ENCODE measurements at regions not wholly inside any gene's neighbourhood (a gene's known extent, or its start where the extent isn't known, plus 50 kb on each side); places are given as distances from the start of the nearest gene placed in this dataset.
"Not testable (repeated sequence)": the region's sequence is repeated elsewhere in the genome, so short reads cannot be mapped to it uniquely, and the experiment has no call there.

DNA sequence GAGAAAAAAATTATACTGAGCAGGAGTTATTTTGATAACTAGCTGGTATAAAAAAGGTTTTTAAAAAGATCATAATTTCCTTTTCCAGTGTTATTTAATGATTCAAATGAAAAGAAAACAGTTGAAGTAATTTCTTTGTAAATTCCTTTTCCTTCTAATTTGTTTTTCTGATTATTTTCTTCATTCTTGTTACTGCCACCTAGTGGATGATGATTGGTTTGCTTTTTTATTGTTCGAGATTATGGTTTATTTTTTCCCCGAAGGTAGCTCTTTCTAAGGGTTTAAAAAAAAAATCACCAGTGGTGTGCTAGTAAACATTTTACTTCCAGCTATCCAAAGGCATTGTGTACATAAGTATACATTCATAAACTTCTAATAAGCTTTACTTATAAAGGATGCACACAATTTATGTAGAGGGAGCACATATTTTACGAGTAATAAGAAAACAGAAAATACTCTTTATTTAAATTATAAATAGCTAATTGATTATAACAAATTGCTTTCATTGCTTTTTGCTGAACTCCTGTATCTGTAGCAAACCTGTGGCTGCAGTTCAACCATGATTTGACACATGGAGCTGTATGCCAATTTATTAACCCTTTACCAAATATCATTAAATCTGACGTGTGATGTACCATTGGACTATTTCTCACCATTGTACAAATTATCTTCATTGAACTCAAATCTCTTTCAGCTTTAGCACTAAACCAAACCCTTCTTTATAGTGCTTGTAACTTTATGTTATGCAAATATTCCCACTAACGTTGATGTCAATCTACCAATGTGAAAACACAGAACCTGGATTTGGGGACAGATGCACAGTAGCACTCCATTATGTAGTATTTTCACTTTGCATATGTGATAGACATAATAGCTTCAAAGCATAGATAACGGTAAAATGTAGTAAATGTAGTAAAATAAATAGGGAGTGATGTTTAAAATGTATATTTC lies 97.8 kb upstream of the ANK2 start:
- peak; percentile 42 for DNase-seq

DNA sequence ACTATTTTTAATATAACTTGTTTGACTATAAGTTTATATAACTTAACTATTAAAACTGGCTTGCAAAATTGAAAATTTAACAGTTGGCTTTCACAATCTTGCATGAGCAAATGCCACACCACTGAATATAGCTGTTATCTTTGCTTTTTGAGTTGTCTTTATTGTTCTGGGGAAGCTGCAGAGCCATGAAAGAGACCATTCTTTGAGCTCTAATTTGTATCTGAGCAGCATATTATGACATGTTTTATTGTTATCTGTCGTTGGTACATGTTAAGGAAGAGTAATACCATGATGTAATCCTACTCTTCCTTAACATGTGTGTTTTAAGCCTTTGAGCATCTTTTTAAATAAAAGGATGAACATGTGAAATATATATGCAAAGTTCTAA lies 97.1 kb upstream of the ANK2 start:
- no peak for DNase-seq

DNA sequence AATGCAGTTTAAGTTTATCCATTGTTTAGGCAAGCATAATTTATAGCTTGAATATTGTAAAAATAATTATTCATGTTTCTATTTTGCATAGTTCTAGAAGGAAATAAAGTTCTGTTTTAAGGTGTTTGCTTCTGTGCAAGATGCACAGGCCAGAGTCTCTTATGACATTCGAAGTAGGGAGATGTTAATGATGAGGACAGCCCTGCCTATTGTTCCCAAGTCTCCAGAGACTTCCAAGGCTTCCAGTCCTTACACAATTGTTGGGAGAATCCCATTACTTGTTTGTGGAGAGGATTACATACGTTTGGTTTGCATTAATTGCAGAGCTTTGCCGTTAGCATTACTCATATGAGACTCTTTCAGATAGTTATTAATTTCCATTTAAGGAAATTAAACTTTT lies 96.2 kb upstream of the ANK2 start:
- peak; percentile 82 for DNase-seq

DNA sequence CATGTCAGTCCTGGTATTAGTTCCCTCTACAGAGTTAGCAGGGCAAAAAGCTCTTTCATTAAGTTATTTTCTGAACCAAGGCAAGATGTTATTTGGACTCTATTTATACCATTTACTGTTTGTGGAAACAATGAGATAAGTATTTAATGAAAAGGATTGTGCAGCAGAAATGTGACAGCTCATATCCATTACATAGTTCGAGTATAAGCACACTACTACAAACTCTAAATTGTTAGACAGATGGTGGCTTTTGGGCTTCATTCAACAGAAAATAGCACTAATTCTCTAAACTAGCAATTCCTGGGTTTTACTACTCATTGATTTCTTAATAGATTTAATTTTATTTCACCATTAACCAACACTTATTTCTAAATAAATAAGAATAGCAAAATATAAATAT lies 95.2 kb upstream of the ANK2 start:
- peak; percentile 55 for DNase-seq

DNA sequence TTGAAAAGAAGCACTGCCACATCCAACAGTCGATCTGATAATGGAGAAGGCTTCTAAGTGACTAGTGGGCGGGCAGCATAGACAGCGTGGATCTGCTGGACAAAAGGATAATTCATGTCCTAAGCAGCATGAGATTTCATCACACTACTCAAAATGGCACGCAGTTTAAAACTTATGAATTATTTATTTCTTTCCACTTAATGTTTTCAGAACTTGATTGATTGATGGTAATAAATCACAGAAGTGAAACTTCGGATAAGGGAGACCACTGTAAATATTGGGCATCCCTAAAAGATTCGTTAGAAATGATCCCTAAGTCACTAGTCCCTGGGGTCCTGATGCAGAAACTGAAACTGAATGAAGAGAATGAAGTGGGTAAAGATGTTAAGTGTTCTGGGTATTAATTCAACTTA lies 93.0 kb upstream of the ANK2 start:
- peak; percentile 64 for DNase-seq

DNA sequence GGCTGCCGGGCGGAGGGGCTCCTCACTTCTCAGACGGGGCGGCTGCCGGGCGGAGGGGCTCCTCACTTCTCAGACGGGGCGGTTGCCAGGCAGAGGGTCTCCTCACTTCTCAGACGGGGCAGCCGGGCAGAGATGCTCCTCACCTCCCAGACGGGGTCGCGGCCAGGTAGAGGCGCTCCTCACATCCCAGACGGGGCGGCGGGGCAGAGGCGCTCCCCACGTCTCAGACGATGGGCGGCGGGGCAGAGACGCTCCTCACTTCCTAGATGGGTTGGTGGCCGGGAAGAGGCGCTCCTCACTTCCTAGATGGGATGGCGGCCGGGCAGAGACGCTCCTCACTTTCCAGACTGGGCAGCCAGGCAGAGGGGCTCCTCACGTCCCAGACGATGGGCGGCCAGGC lies 91.7 kb upstream of the ANK2 start:
- DNase-seq = not testable (repeated sequence)

DNA sequence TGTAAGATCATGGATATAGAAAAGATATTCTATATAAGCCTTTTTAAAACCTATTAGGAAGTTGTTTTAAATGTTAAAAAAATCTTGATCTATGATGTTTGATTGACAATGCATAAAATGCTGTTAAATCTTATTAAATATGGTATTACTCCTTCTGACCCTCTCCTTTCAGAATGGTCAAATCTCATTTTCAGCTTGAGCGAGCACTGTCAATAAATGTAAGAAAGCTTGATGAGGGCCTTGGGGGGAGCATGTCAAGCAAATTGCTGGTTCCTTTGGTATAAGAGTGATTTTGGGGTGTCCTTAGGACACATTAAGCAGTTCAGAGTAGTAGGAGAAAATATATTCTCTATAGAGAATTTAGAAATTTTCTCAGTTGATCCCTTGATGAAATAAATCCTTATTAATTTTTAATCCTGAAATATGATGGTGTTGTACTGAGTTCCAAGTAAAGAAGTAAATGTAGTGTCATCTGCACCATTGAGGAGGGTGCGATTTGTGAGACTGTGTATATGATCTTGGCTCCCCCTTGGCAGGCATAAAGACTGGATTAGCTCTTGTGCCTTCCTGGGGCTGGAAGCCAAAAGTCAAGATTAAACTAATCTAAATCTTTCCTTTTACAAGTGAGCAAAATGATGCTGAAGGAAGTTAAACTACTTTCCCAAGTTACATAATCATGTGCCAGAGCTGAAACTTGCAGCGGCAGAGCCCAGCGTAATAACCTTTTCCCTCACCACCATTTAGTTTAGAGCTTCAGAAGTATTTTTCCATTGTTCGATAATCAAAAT lies 82.6 kb upstream of the ANK2 start:
- peak; percentile 17 for DNase-seq

DNA sequence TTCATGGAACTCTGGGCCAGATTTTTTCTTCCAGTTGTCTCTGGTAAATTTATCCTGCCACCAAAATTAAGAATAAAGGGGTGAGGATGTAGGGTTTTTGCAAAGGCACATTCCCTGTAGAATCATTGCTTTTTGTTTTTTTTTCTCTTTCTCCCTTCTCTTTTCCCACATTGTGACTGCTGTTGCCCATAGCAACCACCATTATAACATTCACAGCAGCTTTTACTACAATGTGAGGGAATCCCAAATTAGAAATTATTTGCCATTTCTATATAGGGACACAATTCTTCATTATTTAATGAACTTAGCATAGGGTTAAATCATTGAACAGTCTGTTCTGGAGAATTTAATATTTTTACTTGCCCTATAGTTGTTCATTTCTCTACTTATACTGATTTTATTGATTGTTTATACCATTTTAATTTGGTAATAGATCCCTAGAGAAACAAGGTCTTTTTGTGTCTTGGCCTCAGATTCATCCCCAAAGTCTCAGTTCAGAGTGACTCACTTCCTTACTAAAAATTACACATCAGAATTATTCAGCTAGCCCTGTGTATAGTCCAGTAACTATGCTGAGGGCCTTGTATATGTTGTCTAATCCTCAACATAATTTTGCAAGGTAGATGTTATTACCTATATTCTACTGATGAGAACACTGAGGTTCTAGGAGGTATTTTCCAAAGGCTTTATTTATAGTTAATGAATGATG lies 80.8 kb upstream of the ANK2 start:
- DNase-seq = no peak

DNA sequence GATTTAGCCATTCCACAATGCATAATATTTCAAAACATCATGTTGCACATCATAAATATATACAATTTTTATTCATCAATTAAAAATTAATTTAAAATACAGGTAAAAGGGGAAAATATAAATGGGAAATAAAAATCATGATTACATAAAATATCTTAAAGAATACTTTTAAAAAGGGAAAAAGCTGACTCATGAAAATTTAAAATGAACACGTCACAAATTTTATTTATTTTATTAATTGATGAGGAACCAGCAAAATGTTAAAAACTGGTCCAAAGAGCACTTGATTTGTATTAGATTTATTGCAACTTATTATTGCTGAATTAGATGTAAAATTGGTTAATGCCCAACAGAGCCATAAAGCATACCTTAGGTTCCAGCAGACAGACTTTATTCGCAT lies 78.5 kb upstream of the ANK2 start:
- DNase-seq = no peak

DNA sequence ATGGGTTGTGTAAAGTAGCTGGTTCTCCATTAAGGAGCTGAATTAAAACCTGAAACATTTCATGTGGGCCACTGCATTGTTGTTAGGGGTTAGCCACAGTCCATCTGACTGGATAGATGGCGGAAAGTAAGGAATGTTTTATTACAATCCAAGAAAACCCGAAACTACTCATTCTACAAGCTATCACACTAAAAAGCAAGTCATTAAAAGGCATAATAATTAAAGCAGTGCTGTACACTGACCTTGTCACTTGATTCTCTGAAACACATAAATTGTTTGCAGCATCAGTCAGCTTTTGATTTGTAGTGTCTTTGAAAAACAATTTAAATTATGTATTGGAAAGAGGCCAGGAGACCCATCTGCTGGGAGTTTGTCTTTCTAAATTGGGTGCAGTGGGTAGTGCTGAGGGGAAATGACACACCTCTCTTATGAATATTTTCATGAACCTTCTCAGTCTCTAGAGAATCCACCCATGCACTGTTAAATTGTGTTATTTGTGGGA lies 75.7 kb upstream of the ANK2 start:
- DNase-seq = peak; percentile 91

DNA sequence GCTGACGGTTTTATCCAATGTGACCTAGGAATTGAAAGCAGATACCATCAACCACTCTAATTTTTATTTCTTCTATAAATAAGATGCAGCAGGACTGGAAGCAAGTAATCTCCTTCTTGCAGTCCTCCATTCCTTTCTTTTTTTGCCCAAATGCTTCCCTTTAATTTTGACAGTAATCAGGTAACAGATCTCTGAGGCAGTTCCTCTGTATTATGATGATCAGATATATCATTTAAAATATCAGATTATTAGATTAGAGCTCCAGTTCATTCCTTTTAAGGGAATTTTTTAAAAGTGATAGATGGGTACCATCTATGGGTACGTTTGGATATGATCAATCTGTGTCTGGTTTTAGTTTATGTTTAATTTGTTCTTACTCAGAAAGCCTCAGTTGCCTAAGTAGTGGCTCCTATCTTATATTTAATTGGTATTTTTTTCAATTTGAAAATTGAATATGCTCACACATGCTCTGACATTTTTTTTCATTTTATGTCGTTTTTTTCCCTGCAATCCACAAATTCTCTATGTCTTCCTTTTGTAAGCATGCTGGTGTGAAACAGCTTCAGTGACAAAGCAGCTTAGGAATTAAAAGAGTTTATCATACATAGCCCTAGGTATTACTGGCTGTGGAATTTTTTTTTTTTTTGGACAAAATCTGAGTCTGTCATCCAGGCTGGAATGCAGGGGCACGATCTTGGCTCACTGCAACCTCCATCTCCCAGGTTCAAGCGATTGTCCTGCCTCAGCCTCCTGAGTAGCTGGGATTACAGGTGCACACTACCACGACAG lies 73.7 kb upstream of the ANK2 start:
- no peak for DNase-seq

DNA sequence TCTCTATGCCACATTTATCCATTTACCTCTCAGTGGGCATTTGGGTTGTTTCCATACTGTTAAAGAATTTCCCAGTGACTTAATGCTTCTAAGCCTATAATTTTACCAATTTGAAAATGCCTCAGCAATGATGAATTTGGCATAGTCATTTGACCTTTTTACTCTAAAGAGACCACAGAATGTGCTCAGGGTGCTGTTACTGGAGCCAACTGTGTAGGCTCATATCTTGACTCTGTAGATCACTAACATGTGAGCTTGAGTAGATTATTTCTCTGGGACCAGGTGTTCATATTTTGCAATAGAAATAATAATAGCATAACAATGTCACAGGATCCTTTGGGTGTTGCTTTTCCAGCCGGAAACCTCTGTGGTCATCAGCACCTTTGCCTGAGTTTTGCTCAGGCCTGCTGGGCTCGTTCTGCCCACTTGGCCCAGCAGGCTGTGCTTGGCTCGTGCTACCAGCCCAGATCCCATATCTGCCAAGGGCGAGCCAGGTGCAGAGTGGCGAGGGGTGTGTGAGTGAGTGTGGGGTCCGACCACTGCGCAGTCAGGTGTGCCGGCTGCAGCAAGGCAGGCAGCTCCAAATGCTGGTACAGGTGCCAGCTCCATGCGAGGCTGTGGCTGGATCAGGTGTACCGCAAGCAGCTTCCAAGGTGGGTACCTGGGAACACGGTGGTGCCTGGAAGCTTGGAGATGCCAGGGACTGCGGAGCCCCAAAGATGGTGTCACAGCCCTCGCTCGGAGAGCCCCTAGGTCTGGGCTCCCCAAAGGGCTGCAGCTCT lies 70.6 kb upstream of the ANK2 start:
- no peak for DNase-seq

DNA sequence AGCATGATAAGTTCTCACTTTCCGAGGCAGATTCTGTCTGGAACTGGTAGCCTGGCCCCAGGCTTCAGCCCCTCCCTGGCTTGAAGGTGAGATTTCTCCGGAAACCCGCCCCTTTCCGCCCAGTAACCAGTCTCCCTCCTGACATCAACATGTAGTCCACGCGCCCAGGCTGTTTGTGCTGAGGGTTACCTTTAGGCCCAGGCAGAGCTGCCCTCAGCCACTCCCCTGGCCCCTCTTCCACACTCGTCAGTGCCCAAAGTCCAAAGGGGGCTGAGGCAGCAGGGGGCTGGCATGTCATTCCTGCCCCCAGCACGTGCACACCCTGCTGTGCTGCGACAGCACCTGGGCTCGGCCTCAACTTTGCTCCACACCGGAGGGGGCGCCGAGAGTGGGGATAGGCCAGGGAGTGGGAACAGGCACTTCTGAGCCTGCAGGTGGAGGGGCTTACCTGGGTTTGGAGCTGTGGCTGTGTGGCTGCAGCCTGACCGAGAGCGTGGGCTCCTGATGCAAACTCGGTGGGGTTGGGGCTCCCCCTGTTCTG lies 69.5 kb upstream of the ANK2 start:
- no peak for DNase-seq

DNA sequence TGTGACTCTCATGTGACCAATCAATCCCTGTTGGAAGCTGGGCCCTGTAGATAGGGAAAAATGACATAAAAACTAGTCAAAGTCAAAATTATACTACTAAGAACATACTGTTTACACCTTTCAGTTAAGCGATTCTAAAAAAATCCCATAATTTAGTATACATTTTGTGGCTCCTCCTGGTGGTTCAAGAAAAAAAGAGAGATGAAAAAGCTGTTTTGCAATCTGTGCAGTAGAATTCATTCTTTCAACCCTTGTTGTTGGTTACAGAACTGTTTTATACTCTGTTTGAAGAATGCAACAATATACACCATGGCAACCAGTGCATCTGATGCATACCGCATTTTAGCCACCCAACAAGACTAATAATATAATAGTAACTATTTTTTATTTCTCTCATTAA lies 66.8 kb upstream of the ANK2 start:
- DNase-seq = no peak

DNA sequence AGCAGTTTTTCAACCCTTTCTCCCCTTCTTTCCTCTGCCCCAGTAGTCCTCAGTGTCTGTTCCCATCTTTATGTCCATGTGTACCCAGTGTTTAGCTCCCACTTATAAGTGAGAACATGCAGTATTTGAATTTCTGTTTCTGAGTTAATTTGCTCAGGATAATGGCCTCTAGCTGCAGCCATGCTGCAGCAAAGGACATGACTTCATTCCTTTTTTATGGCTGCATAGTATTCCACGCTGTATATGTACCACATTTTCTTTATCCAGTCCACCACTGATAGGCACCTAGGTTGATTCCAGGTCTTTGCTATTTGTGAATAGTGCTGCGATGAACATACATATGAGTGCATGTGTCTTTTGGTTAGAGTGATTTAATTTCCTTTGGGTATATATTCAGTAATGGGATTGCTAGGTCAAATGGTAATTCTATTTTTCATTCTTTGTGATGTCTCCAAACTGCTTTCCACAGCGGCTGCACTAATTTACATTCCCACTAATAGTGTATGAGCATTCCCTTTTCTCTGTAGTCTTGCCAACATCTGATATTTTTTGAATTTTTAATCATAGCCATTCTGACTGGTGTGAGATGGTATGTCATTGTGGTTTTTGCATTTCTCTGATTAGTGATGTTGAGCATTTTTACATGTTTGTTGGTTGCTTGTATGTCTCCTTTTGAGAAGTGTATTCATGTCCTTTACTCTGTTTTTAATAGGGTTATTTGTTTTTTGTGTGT lies 54.6 kb upstream of the ANK2 start:
- DNase-seq = no peak

Measured in NCI-H69 (cell line).